ENCODE measurements at regions not wholly inside any gene's neighbourhood (a gene's known extent, or its start where the extent isn't known, plus 50 kb on each side); places are given as distances from the start of the nearest gene placed in this dataset.

- H3K9me3 Mint-ChIP-seq (ENCODE audit: unreplicated experiment), result no peaks in the 10 kb centered on the region
- TF ChIP-seq CTCF (IDR thresholded peaks at IDR 0.05; ENCODE audit: insufficient read depth in 1 of 2, low read depth in 1 of 2, low read length in 1 of 2, severe bottlenecking in 1 of 2, unreplicated experiment in 1 of 2), result no peak
- ChIA-PET POLR2A (no interaction called here), CTCF (no interaction called here)
- no peaks in the 10 kb centered on the region for H3K36me3 Mint-ChIP-seq (ENCODE audit: insufficient read depth, unreplicated experiment)
- DNase-seq, result no peak
- Histone ChIP-seq H3K4me1 (no peaks in the 10 kb centered on the region), H3K4me3 (ENCODE audit: low read depth, low read length) (no peak overlapping the region), H3K36me3 (ENCODE audit: control insufficient read depth, insufficient read depth, low read length) (no peaks in the 10 kb centered on the region), H3K27me3 (replicated peaks; ENCODE audit: control insufficient read depth, insufficient read depth, low read length) (no peaks in the 10 kb centered on the region), H3K9me3 (no peaks in the 10 kb centered on the region)
- no TSS peak for BruUV-seq (replicated peaks)
- intact Hi-C loops (cut with micrococcal nuclease; ENCODE audit: unreplicated experiment), result no loop called here
- no peak overlapping the region for H3K4me3 Mint-ChIP-seq (ENCODE audit: unreplicated experiment)
- H3K4me1 Mint-ChIP-seq (ENCODE audit: low read depth, unreplicated experiment), result no peaks in the 10 kb centered on the region
- no peak overlapping the region for H3K27ac Mint-ChIP-seq (ENCODE audit: unreplicated experiment)
- peaks cover 4% of the 10 kb centered on the region for H3K27me3 Mint-ChIP-seq (ENCODE audit: insufficient read depth, unreplicated experiment)
Measured at GRCh38 chrX:121208563-121208962, 161.2 kb downstream of the GLUD2 start.

GRCh38 chrX:121216641-121217374, 169.4 kb downstream of the GLUD2 start:
- TF ChIP-seq CTCF (IDR thresholded peaks at IDR 0.05; ENCODE audit: insufficient read depth in 1 of 2, low read depth in 1 of 2, low read length in 1 of 2, severe bottlenecking in 1 of 2, unreplicated experiment in 1 of 2), result no peak
- no peaks in the 10 kb centered on the region for H3K9me3 ChIP-seq
- Mint-ChIP-seq H3K36me3 (ENCODE audit: insufficient read depth, unreplicated experiment) (no peaks in the 10 kb centered on the region), H3K4me1 (ENCODE audit: low read depth, unreplicated experiment) (no peaks in the 10 kb centered on the region), H3K27ac (ENCODE audit: unreplicated experiment) (no peak overlapping the region), H3K9me3 (ENCODE audit: unreplicated experiment) (no peaks in the 10 kb centered on the region), H3K4me3 (ENCODE audit: unreplicated experiment) (no peak overlapping the region), H3K27me3 (ENCODE audit: insufficient read depth, unreplicated experiment) (no peaks in the 10 kb centered on the region)
- CTCF ChIA-PET, result no interaction called here
- H3K36me3 ChIP-seq (ENCODE audit: control insufficient read depth, insufficient read depth, low read length), result no peaks in the 10 kb centered on the region
- H3K4me3 ChIP-seq (ENCODE audit: low read depth, low read length), result no peak overlapping the region
- no peak for DNase-seq
- POLR2A ChIA-PET, result no interaction called here
- no peaks in the 10 kb centered on the region for H3K27me3 ChIP-seq (replicated peaks; ENCODE audit: control insufficient read depth, insufficient read depth, low read length)
- no TSS peak for BruUV-seq (replicated peaks)
- H3K4me1 ChIP-seq, result no peaks in the 10 kb centered on the region
- intact Hi-C loops (cut with micrococcal nuclease; ENCODE audit: unreplicated experiment), result no loop called here

- no peaks in the 10 kb centered on the region for H3K4me1 ChIP-seq
- H3K27me3 ChIP-seq (replicated peaks; ENCODE audit: control insufficient read depth, insufficient read depth, low read length), result no peaks in the 10 kb centered on the region
- no peak for DNase-seq
- H3K4me1 Mint-ChIP-seq (ENCODE audit: low read depth, unreplicated experiment), result no peaks in the 10 kb centered on the region
- BruUV-seq (replicated peaks), result no TSS peak
- intact Hi-C loops (cut with micrococcal nuclease; ENCODE audit: unreplicated experiment), result no loop called here
- H3K9me3 Mint-ChIP-seq (ENCODE audit: unreplicated experiment), result no peaks in the 10 kb centered on the region
- H3K9me3 ChIP-seq, result no peaks in the 10 kb centered on the region
- H3K36me3 Mint-ChIP-seq (ENCODE audit: insufficient read depth, unreplicated experiment), result no peaks in the 10 kb centered on the region
- no peaks in the 10 kb centered on the region for H3K27me3 Mint-ChIP-seq (ENCODE audit: insufficient read depth, unreplicated experiment)
- no peak overlapping the region for H3K4me3 ChIP-seq (ENCODE audit: low read depth, low read length)
- no peak overlapping the region for H3K27ac Mint-ChIP-seq (ENCODE audit: unreplicated experiment)
- no peaks in the 10 kb centered on the region for H3K36me3 ChIP-seq (ENCODE audit: control insufficient read depth, insufficient read depth, low read length)
- ChIA-PET POLR2A (no interaction called here), CTCF (no interaction called here)
- no peak for TF ChIP-seq CTCF (IDR thresholded peaks at IDR 0.05; ENCODE audit: insufficient read depth in 1 of 2, low read depth in 1 of 2, low read length in 1 of 2, severe bottlenecking in 1 of 2, unreplicated experiment in 1 of 2)
- H3K4me3 Mint-ChIP-seq (ENCODE audit: unreplicated experiment), result no peak overlapping the region
Measured at GRCh38 chrX:121221322-121221977, 174.0 kb downstream of the GLUD2 start.

Measured in Caco-2 (cell line).